GM10266 (cell line): ENCODE measurements at regions not wholly inside any gene's neighbourhood (a gene's known extent, or its start where the extent isn't known, plus 50 kb on each side); places are given as distances from the start of the nearest gene placed in this dataset.

Source experiments
- DNase-seq: peaks from one replicate; pipeline ENCODE4 v3.0.0; 2012; ENCODE audit errors: extremely low spot score
- CTCF ChIP-seq: IDR thresholded peaks from 2 replicates; pipeline ENCODE4 v1.5.1; 2012; ENCODE audit warnings: mild to moderate bottlenecking, low read depth; ENCODE audit not compliant: control insufficient read depth, insufficient read depth; ENCODE audit errors: missing control alignments

- TF ChIP-seq CTCF: no peak
- DNase-seq: no peak
Observed at GRCh38 chr11:45494738-45495137, 170.7 kb downstream of the CHST1 start.

GRCh38 chr11:45489281-45489905 lies 176.0 kb downstream of the CHST1 start:
- no peak for DNase-seq
- TF ChIP-seq CTCF: no peak

GRCh38 chr11:45486461-45486860 lies 179.0 kb downstream of the CHST1 start:
- no peak for DNase-seq
- TF ChIP-seq CTCF: no peak

- no peak for DNase-seq
- TF ChIP-seq CTCF: no peak
Observed at GRCh38 chr11:45485070-45485707, 180.2 kb downstream of the CHST1 start.

- no peak for DNase-seq
- no peak for TF ChIP-seq CTCF
Observed at GRCh38 chr11:45484326-45484883, 181.0 kb downstream of the CHST1 start.

GRCh38 chr11:45483416-45483815 lies 182.0 kb downstream of the CHST1 start:
- DNase-seq: no peak
- no peak for TF ChIP-seq CTCF

- no peak for DNase-seq
- no peak for TF ChIP-seq CTCF
Observed at GRCh38 chr11:45482331-45482730, 183.1 kb downstream of the CHST1 start.
